HepG2 (cell line): ENCODE measurements at regions not wholly inside any gene's neighbourhood (a gene's known extent, or its start where the extent isn't known, plus 50 kb on each side); places are given as distances from the start of the nearest gene placed in this dataset.

Experiments
- ATAC-seq: fragments of 200-7000 bp; cut with Tn5 transposase; 3 replicates; pipeline ENCODE4 v1.9.1; 2020; ENCODE audit warnings: mild to moderate bottlenecking, moderate library complexity
- BruUV-seq: library from RNA; stranded (reverse); fragments of 400-500 nt; replicated peaks from 2 replicates; lab custom pipeline; 2021; lab: Mats Ljungman, UMichigan
- CTCF ChIA-PET: fragments of 300-600 bp; formaldehyde crosslinking; extraction: SDS; loops from one replicate; lab custom pipeline; 2021; ENCODE audit warnings: low total read pairs, inconsistent platforms, low intra/inter-chr PET ratio; lab: Yijun Ruan, JAX
- POLR2A ChIA-PET: fragments of 350-600 bp; sonication (Branson Sonifier 250); formaldehyde crosslinking; loops from one replicate; lab custom pipeline; 2020; ENCODE audit warnings: antibody characterized with exemption, inconsistent platforms; lab: Yijun Ruan, JAX
- DNase-seq: peaks from one replicate; pipeline ENCODE4 v3.0.0-alpha.2; 2015; ENCODE audit warnings: low spot score
- FAIRE-seq: peaks from 3 replicates; lab custom pipeline; 2011; peaks lifted over from hg19 to GRCh38; lab: Jason Lieb, UNC
- H2AFZ ChIP-seq: one replicate; pipeline ENCODE4 v1.6.1; 2011; ENCODE audit warnings: low read length, inconsistent platforms
- H3K27ac ChIP-seq: fragments of 300-600 bp; 3 replicates; pipeline ENCODE4 v1.8.0; 2011; ENCODE audit warnings: mixed run types, mild to moderate bottlenecking, mixed read lengths, low read length, inconsistent platforms; ENCODE audit not compliant: insufficient read depth; ENCODE audit errors: extremely low read length
- H3K27me3 ChIP-seq, 2 experiments: fragments of 200-600 bp in 1 of 2; 2 replicates in 1 of 2; 3 replicates in 1 of 2; pipeline versions ENCODE4 v1.6.0 to v1.8.0; 2011; ENCODE audit warnings: low read length in 2 of 2, mild to moderate bottlenecking in 2 of 2, moderate library complexity in 2 of 2, inconsistent platforms in 1 of 2; ENCODE audit not compliant: insufficient read depth in 2 of 2, control insufficient read depth in 1 of 2
- H3K36me3 ChIP-seq, 2 experiments: fragments of 200-600 bp in 1 of 2; replicated peaks in 1 of 2; 2 replicates in 1 of 2; 3 replicates in 1 of 2; pipeline versions ENCODE4 v1.5.1 to v1.8.0; 2011; ENCODE audit warnings: low read length in 2 of 2, inconsistent platforms in 1 of 2; ENCODE audit not compliant: insufficient read depth in 2 of 2, control insufficient read depth in 1 of 2
- H3K4me1 ChIP-seq: 2 replicates; pipeline ENCODE4 v1.5.1; 2012; ENCODE audit warnings: low read length, inconsistent platforms; ENCODE audit not compliant: insufficient read depth
- H3K4me2 ChIP-seq: 2 replicates; pipeline ENCODE4 v1.6.0; 2011; ENCODE audit warnings: low read depth, low read length, inconsistent platforms
- H3K4me3 ChIP-seq, 3 experiments: fragments of 200-600 bp in 1 of 3; sonication (generic), shearing (Covaris generic) in 1 of 3; replicated peaks in 1 of 3; 2 replicates each; pipeline ENCODE4 v1.5.1; 2011 to 2016; ENCODE audit warnings: low read length in 3 of 3, inconsistent platforms in 2 of 3, low read depth in 2 of 3, mild to moderate bottlenecking in 2 of 3, control low read depth in 1 of 3, mixed read lengths in 1 of 3; ENCODE audit not compliant: insufficient read depth in 1 of 3
- H3K79me2 ChIP-seq: one replicate; pipeline ENCODE4 v1.6.1; 2011; ENCODE audit warnings: low read length, inconsistent platforms; ENCODE audit not compliant: insufficient read depth
- H3K9ac ChIP-seq: 2 replicates; pipeline ENCODE4 v1.6.0; 2011; ENCODE audit warnings: mild to moderate bottlenecking, low read depth, low read length, inconsistent platforms; ENCODE audit not compliant: insufficient read depth
- H3K9me3 ChIP-seq: 2 replicates; pipeline ENCODE4 v1.5.1; 2012; ENCODE audit warnings: mild to moderate bottlenecking, low read length
- H4K20me1 ChIP-seq: 2 replicates; pipeline ENCODE4 v1.6.0; 2011; ENCODE audit warnings: inconsistent platforms, mild to moderate bottlenecking, low read length, moderate library complexity; ENCODE audit not compliant: insufficient read depth
- TCF12 ChIP-seq, 2 experiments: fragments of 450-650 bp in 1 of 2; sonication (generic) in 1 of 2; formaldehyde crosslinking in 1 of 2; IDR thresholded peaks; 2 replicates each; pipeline versions ENCODE4 v1.6.1 to v1.8.0; 2017 to 2022; ENCODE audit warnings: antibody characterized with exemption in 1 of 2, mild to moderate bottlenecking in 1 of 2, missing genetic modification reagents in 1 of 2, moderate library complexity in 1 of 2
- WGBS: methylation state at CpG from one replicate; pipeline ENCODE4 v1.1.6; 2017; ENCODE audit warnings: low lambda C conversion rate; 5-methylcytosine and 5-hydroxymethylcytosine counted together
- in situ Hi-C: cut with HindIII; loops from 2 replicates; pipeline ENCODE4 v1.10.0; 2017; ENCODE audit warnings: low pct_unique_long_range_greater_than_20kb; ENCODE audit not compliant: extremely low pct_ligation_motif_present
- intact Hi-C: fragments of 100-400 bp; cut with micrococcal nuclease; formaldehyde crosslinking; loops from one replicate; pipeline ENCODE4 v1.10.0; 2022; ENCODE audit not compliant: unreplicated experiment

DNA sequence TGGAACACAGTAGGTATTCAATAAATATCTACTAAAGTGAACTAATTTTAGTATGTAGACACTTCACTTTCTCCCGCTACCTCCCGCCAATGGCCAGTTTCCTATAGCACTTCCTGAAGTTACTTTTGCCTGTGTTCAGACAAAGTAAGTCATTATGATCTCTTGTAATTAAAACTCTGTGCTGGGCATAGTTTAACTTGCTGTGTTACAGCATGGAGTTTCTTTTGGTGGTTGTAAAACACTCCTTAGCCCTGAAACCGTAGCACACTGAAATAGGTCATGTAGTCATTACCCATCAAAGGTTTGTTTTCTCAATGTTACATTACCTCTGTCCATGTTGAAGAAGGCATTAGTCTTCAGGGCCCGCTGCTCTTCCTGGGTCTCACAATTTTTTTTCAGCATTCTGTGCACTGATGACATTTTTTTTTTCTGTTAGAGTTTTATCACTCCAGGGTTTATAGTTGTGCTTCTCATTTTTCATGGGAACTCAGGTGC lies 54.0 kb upstream of the CENPW start:
- ChIA-PET POLR2A (no interaction called here), CTCF (no interaction called here)
- FAIRE-seq: no peak
- whole genome bisulfite sequencing: 84% methylated on average over 4 of the region's 4 CpGs
- intact Hi-C loops: no loop called here
- Histone ChIP-seq H3K9me3 (no peaks in the 10 kb centered on the region), H3K4me3 (no peak overlapping the region), H3K4me1 (no peaks in the 10 kb centered on the region), H3K36me3 (no peaks in the 10 kb centered on the region), H4K20me1 (no peaks in the 10 kb centered on the region), H2AFZ (no peak overlapping the region), H3K9ac (no peak overlapping the region), H3K27me3 (no peaks in the 10 kb centered on the region), H3K4me2 (no peak overlapping the region), H3K79me2 (no peaks in the 10 kb centered on the region), H3K27ac (no peak overlapping the region)
- in situ Hi-C loops: no loop called here
- TF ChIP-seq TCF12 (IDR thresholded peaks at IDR 0.05): no peak
- no peak for TF ChIP-seq TCF12 (CRISPR knock-in tag; IDR thresholded peaks at IDR 0.05)
- no peak for ATAC-seq
- no TSS peak for BruUV-seq
- no peak for DNase-seq
